ENCODE measurements at regions not wholly inside any gene's neighbourhood (a gene's known extent, or its start where the extent isn't known, plus 50 kb on each side); places are given as distances from the start of the nearest gene placed in this dataset.

DNA sequence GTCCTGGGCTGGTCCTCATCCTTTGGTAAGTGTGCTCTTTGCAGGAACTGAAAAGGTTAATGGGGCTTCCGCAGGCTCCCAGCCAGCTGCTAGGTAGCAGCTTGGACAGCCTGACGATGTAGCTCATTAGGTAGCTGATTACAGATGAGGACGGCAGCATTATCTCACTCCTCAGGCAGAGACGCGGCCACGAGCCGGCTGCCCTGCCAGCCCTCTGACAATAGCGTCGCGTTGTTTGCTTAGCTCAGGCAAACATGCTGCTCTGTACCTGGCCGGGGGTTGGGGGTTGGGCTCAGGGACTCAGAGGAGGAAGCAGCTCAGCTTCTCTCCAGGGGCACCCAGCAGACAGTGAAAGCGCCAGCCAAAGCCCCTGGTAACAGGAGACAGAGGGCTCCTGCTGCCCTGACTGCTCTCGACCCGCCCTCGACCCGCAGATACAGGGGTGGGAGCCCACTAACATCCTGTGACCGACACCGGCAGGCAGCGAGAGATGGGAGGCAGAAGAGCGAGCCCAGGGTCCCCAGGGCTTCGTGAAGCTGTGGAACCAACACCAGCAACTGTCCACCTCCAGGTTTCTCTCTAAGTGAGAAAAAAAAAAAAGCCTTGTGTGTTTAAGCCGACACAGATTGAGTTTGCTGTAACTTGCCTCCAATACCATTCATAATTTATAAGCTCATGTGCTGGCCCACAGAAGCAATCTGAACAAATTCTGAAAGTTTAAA, 53.4 kb upstream of the DLK1 start:
- intact Hi-C loops (cut with DNase I) = no loop called here
- no peaks in the 10 kb centered on the region for H3K36me3 ChIP-seq
- FAIRE-seq (no peak), ATAC-seq (peak; percentile 84 to 96 (median 91)), DNase-seq (peak; percentile 68 to 82 (median 75))
- no peak overlapping the region for H3K4me3 ChIP-seq
- H3K27ac ChIP-seq = no peak overlapping the region
- H3K4me1 ChIP-seq = peaks cover 0 to 9% (median 0%) of the 10 kb centered on the region in 3 donors
- 28 to 31% methylated on average over 22 of the region's 22 CpGs for WGBS, 2 donors
- peaks cover 0 to 4% (median 0%) of the 10 kb centered on the region in 4 donors for H3K27me3 ChIP-seq
- H3K9me3 ChIP-seq = no peaks in the 10 kb centered on the region
- TF ChIP-seq, protein P1, sequence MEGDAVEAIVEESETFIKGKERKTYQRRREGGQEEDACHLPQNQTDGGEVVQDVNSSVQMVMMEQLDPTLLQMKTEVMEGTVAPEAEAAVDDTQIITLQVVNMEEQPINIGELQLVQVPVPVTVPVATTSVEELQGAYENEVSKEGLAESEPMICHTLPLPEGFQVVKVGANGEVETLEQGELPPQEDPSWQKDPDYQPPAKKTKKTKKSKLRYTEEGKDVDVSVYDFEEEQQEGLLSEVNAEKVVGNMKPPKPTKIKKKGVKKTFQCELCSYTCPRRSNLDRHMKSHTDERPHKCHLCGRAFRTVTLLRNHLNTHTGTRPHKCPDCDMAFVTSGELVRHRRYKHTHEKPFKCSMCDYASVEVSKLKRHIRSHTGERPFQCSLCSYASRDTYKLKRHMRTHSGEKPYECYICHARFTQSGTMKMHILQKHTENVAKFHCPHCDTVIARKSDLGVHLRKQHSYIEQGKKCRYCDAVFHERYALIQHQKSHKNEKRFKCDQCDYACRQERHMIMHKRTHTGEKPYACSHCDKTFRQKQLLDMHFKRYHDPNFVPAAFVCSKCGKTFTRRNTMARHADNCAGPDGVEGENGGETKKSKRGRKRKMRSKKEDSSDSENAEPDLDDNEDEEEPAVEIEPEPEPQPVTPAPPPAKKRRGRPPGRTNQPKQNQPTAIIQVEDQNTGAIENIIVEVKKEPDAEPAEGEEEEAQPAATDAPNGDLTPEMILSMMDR (IDR thresholded peaks at IDR 0.05) = no peak

DNA sequence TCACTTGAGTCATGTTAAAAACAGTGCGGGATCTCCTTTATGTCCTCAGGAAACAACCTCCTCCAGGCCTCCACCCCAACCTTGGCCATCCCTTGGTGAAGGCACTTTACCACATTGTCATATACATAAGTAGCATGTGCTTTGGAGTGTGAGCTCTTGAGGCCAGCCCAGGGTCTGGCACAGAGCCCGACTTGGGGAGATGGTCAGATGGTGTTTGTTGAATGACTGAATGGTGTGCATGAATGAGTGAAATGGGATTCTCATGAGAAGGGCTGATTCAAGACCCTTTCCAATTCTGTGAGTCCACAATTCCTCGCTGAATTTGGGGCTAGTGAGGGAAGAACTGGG, 52.9 kb upstream of the DLK1 start:
- Histone ChIP-seq H3K4me1 (peaks cover 0 to 9% (median 0%) of the 10 kb centered on the region in 3 donors), H3K9me3 (no peaks in the 10 kb centered on the region), H3K4me3 (no peak overlapping the region), H3K36me3 (no peaks in the 10 kb centered on the region), H3K27me3 (peaks cover 0 to 4% (median 0%) of the 10 kb centered on the region in 4 donors), H3K27ac (no peak overlapping the region)
- TF ChIP-seq, protein P1 (IDR thresholded peaks at IDR 0.05) = no peak
- 86 to 92% methylated on average over 3 of the region's 3 CpGs for WGBS, 2 donors
- FAIRE-seq (no peak), ATAC-seq (no peak), DNase-seq (peak in 1 of 6 donors; percentile 21)
- intact Hi-C loops (cut with DNase I) = no loop called here

DNA sequence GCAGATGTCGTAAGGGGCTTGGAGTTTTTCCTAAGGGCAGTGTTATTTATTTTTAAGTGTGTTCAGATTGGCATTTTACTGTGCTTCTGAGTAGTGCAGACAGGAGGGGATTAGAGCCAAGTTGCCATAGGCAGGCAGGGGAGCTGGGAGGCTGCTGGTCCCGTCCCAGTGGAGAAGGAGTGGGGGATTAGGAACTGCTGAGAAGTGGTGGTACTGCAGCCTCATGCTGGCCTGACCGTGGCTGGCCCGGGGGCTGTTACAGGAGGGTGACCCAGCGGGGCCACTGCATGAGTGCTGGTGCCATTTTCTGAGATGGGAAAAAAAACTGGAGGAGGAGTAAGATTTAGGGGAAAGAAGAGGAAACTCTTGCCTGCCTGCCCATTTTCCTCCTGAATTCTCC, 52.3 kb upstream of the DLK1 start:
- FAIRE-seq = no peak
- no peak overlapping the region for H3K27ac ChIP-seq
- H3K4me1 ChIP-seq = peaks cover 0 to 9% (median 0%) of the 10 kb centered on the region in 3 donors
- WGBS, 2 donors = 93 to 94% methylated on average over 5 of the region's 5 CpGs
- H3K27me3 ChIP-seq = peaks cover 0 to 4% (median 0%) of the 10 kb centered on the region in 4 donors
- DNase-seq = peak in 1 of 6 donors; percentile 38
- no peaks in the 10 kb centered on the region for H3K9me3 ChIP-seq
- no peak overlapping the region for H3K4me3 ChIP-seq
- intact Hi-C loops (cut with DNase I) = no loop called here
- H3K36me3 ChIP-seq = no peaks in the 10 kb centered on the region
- TF ChIP-seq, protein P1 (IDR thresholded peaks at IDR 0.05) = no peak
- no peak for ATAC-seq

DNA sequence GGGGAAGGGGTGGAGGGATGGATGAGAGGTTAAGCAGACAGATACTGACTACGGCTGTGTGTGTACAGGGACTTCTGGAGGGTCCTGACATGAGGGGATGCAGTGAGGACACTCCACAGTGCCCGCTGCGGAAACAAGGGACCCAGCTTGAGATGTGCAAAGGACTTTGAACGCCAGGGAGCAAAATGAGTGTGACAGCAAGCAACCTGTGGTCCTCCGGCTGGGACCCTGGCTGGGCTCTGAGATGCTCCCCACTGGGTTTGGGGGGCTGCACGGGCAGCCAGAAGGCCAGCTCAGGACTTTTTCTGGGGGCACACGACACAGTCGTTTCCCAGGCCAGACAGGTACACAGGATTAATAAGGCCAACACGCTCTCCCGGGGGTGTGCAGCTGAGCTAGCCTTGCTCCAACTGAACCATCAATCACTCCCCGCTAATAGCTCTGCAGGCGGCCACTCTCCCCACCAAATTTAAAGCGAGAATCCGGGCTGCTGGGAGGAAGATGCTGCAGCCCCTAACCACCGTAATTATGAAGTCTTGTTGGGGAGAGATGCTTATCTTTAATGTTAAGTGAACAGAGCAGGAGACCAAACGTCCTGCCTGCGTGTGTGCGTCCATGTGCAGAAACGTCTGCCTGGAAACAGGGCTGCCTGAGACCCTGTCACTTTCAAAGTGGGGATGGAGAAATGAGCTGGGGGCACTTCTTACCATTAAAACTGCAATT, 51.6 kb upstream of the DLK1 start:
- no peaks in the 10 kb centered on the region for H3K36me3 ChIP-seq
- peaks cover 0 to 4% (median 0%) of the 10 kb centered on the region in 4 donors for H3K27me3 ChIP-seq
- intact Hi-C loops (cut with DNase I) = no loop called here
- peaks cover 0 to 9% (median 0%) of the 10 kb centered on the region in 3 donors for H3K4me1 ChIP-seq
- TF ChIP-seq, protein P1 (IDR thresholded peaks at IDR 0.05) = no peak
- no peaks in the 10 kb centered on the region for H3K9me3 ChIP-seq
- no peak for FAIRE-seq
- ATAC-seq = no peak
- no peak overlapping the region for H3K27ac ChIP-seq
- no peak overlapping the region for H3K4me3 ChIP-seq
- WGBS, 2 donors = 68 to 80% methylated on average over 19 of the region's 19 CpGs
- DNase-seq = peak in 1 of 6 donors; percentile 23

All from pancreas (tissue), 10 donors.